Urothelium cell line (cell line): ENCODE measurements at regions not wholly inside any gene's neighbourhood (a gene's known extent, or its start where the extent isn't known, plus 50 kb on each side); places are given as distances from the start of the nearest gene placed in this dataset.

Source experiments
- DNase-seq: peaks from one replicate; pipeline ENCODE4 v3.0.0; 2011; ENCODE audit warnings: low spot score, mixed read lengths
- FAIRE-seq: peaks from 2 replicates; lab custom pipeline; 2011; peaks lifted over from hg19 to GRCh38; lab: Jason Lieb, UNC

DNA sequence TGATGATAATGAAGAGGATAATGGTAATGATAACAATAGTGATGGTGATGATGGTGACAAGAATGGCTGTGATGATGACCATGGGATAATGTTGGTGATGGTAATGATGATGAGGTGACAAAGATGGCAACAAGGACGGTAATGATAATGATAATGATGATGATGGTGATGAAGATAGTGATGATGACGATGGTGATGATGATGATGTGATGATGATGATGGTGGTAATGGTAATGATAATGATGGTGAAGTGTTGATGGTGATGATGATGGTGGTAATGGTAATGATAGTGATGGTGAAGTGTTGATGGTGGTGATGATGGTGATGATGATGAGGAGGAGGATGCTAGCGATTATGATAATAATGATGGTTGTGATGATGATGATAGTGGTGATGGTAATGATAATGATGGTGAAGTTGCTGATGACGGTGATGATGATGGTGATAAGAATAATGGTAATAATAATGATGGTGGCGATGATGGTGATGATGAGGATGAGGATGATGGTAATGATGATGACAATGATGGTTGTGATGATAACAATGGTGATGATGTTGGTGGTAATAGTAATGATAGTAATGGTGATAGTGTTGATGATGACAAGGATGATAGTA, 54.7 kb upstream of the OPCML start:
- FAIRE-seq, result peak; percentile 77
- DNase-seq, result no peak

DNA sequence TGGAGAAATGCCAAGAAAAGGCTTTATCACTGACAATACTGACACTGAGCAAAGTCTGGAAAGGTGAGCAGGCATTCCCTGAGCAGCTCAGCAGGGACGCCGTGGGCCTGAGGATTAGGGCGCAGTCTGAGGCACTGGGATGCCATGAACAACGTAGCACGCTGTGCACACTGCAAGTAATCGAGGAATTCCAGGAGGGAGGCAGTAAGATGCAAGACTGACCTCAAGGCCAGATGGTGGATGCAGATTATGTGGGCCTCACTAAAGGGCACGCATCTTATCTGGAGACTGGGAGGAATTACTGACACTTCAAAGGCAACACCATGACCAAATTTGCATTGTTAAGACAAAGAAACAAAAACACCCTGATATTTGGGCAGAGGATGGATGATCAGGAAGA, 50.4 kb upstream of the OPCML start:
- no peak for DNase-seq
- no peak for FAIRE-seq

DNA sequence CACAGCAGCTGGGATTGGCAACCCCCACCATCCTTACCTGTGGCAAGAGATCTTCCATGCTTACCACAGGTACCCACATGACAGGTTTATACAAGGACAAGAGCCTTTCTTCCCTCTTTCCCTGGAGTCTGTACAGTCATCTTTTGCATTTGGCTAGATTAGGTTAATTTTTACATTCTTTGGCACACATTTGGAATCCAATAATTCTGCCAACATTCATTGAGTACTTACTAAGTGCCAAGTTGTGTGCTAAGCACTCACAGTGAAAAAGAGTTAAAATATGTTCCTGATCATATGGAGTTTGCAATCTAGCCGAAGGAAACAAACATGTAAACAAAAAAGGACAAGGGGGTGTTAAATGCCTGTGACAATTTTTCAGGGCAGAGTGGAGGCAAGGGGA, 50.0 kb upstream of the OPCML start:
- DNase-seq, result no peak
- FAIRE-seq, result no peak
